ENCODE measurements at regions not wholly inside any gene's neighbourhood (a gene's known extent, or its start where the extent isn't known, plus 50 kb on each side); places are given as distances from the start of the nearest gene placed in this dataset.
"Not testable (repeated sequence)": the region's sequence is repeated elsewhere in the genome, so short reads cannot be mapped to it uniquely, and the experiment has no call there.

- TF ChIP-seq POLR2A (IDR thresholded peaks at IDR 0.05; ENCODE audit: extremely low read depth, insufficient read length) (no peak), CTCF (IDR thresholded peaks at IDR 0.05; ENCODE audit: low read depth, low read length) (no peak), MYC (IDR thresholded peaks at IDR 0.05; ENCODE audit: low read depth, low read length) (no peak), MAX (IDR thresholded peaks at IDR 0.05; ENCODE audit: low read depth, low read length) (no peak)
- DNase-seq (ENCODE audit: low read depth), result no peak
- H3K4me3 ChIP-seq (ENCODE audit: low read depth, low read length), result no peak overlapping the region
Observed at GRCh38 chr9:90176901-90177300, 465.7 kb downstream of the DIRAS2 start.

- H3K4me3 ChIP-seq (ENCODE audit: low read depth, low read length), result no peak overlapping the region
- DNase-seq (ENCODE audit: low read depth), result no peak
- no peak for TF ChIP-seq CTCF (IDR thresholded peaks at IDR 0.05; ENCODE audit: low read depth, low read length)
- TF ChIP-seq MAX (IDR thresholded peaks at IDR 0.05; ENCODE audit: low read depth, low read length), result no peak
- no peak for TF ChIP-seq POLR2A (IDR thresholded peaks at IDR 0.05; ENCODE audit: extremely low read depth, insufficient read length)
- no peak for TF ChIP-seq MYC (IDR thresholded peaks at IDR 0.05; ENCODE audit: low read depth, low read length)
Observed at GRCh38 chr9:90180381-90180780, 462.2 kb downstream of the DIRAS2 start.

- no peak overlapping the region for H3K4me3 ChIP-seq (ENCODE audit: low read depth, low read length)
- TF ChIP-seq MYC (IDR thresholded peaks at IDR 0.05; ENCODE audit: low read depth, low read length) (no peak), CTCF (IDR thresholded peaks at IDR 0.05; ENCODE audit: low read depth, low read length) (no peak), MAX (IDR thresholded peaks at IDR 0.05; ENCODE audit: low read depth, low read length) (no peak), POLR2A (IDR thresholded peaks at IDR 0.05; ENCODE audit: extremely low read depth, insufficient read length) (no peak)
- DNase-seq (ENCODE audit: low read depth), result peak; percentile 27
Observed at GRCh38 chr9:90188656-90189055, 454.0 kb downstream of the DIRAS2 start.

GRCh38 chr9:90189306-90189705, 453.3 kb downstream of the DIRAS2 start:
- TF ChIP-seq POLR2A (IDR thresholded peaks at IDR 0.05; ENCODE audit: extremely low read depth, insufficient read length) (no peak), CTCF (IDR thresholded peaks at IDR 0.05; ENCODE audit: low read depth, low read length) (no peak), MAX (IDR thresholded peaks at IDR 0.05; ENCODE audit: low read depth, low read length) (no peak), MYC (IDR thresholded peaks at IDR 0.05; ENCODE audit: low read depth, low read length) (no peak)
- DNase-seq (ENCODE audit: low read depth), result peak; percentile 71
- no peak overlapping the region for H3K4me3 ChIP-seq (ENCODE audit: low read depth, low read length)

GRCh38 chr9:90192465-90192864, 450.2 kb downstream of the DIRAS2 start:
- H3K4me3 ChIP-seq (ENCODE audit: low read depth, low read length); DNase-seq (ENCODE audit: low read depth): not testable (repeated sequence)

- peak; percentile 8 for DNase-seq (ENCODE audit: low read depth)
- no peak overlapping the region for H3K4me3 ChIP-seq (ENCODE audit: low read depth, low read length)
- TF ChIP-seq MAX (IDR thresholded peaks at IDR 0.05; ENCODE audit: low read depth, low read length), result no peak
Observed at GRCh38 chr9:90198956-90199355, 443.7 kb downstream of the DIRAS2 start.

GRCh38 chr9:90201766-90202165, 440.9 kb downstream of the DIRAS2 start:
- no peak overlapping the region for H3K4me3 ChIP-seq (ENCODE audit: low read depth, low read length)
- DNase-seq (ENCODE audit: low read depth), result no peak
- TF ChIP-seq MYC (IDR thresholded peaks at IDR 0.05; ENCODE audit: low read depth, low read length), result no peak
- no peak for TF ChIP-seq POLR2A (IDR thresholded peaks at IDR 0.05; ENCODE audit: extremely low read depth, insufficient read length)
- TF ChIP-seq CTCF (IDR thresholded peaks at IDR 0.05; ENCODE audit: low read depth, low read length), result no peak
- no peak for TF ChIP-seq MAX (IDR thresholded peaks at IDR 0.05; ENCODE audit: low read depth, low read length)
